SK-N-MC (cell line): ENCODE measurements at regions not wholly inside any gene's neighbourhood (a gene's known extent, or its start where the extent isn't known, plus 50 kb on each side); places are given as distances from the start of the nearest gene placed in this dataset.

Source experiments
- EZH2 ChIP-seq: fragments of 200-600 bp; sonication (generic); IDR thresholded peaks from one replicate; pipeline ENCODE4 v1.6.1; 2017; ENCODE audit warnings: antibody characterized with exemption
- POLR2AphosphoS5 ChIP-seq: IDR thresholded peaks from 2 replicates; pipeline ENCODE4 v1.6.1; 2012; ENCODE audit warnings: mild to moderate bottlenecking, low read depth, low read length, borderline replicate concordance

DNA sequence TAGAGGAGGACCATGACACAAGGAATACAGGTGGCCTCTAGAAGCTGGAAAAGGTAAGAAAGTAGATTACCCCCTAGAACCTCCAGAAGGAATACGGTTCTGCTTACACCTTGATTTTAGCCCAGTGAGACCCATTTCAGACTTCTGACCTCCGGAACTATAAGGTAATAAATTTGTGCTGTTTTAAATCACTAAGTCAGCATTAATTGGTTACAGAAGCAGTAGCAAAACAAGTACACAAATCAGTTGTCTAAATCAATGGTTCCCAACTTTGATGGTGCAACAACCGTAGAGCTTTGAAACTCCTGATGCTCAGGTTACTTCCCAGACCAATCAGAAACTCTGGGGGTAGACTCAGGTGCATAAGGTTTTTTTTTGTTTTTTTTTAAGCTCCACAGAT lies 113.6 kb downstream of the RTL9 start:
- TF ChIP-seq POLR2AphosphoS5: no peak
- TF ChIP-seq EZH2: no peak
